T follicular helper cell (primary cell): ENCODE measurements at regions not wholly inside any gene's neighbourhood (a gene's known extent, or its start where the extent isn't known, plus 50 kb on each side); places are given as distances from the start of the nearest gene placed in this dataset.

Experiments used
- DNase-seq: peaks from one replicate; pipeline ENCODE4 v3.0.0-alpha.2; 2020; ENCODE audit warnings: low read depth

DNA sequence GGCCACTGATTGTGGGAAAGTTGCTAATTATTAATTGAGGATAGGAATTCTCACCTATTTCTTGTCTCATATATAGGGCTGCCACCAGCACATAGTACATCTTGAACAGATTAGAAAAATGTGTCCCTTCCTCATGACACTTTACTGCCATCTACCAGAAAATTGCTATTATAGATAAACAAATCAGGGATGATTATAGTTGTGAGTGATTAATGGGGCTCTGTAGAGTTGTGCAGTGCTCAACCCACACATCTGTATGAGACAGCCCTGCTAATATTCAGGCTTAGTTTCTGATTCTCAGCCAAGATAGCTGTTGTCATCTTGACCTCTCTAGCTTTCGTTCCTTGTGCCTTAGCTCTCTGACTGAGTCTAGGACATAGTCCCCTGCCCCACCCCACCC is 373.3 kb downstream of the TLE4 start:
- DNase-seq = no peak

DNA sequence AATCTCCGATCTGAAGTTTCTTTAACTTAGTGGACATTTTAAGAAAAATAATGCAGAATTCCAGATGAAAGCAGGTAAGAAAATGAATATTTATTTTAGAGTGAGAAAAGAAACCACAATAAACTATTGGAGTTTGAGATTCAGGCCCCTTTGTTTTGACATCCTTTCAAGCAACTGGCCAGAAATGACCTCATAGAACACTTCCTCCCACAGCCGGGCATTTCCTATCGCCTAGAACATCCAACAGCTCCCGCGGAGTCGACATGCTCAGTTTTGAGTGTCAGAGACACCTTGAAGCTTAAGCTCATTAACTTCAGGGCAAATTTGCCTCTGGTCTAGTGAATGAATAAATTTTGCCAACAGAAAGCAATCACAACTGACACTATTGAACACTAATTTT is 369.2 kb downstream of the TLE4 start:
- no peak for DNase-seq

DNA sequence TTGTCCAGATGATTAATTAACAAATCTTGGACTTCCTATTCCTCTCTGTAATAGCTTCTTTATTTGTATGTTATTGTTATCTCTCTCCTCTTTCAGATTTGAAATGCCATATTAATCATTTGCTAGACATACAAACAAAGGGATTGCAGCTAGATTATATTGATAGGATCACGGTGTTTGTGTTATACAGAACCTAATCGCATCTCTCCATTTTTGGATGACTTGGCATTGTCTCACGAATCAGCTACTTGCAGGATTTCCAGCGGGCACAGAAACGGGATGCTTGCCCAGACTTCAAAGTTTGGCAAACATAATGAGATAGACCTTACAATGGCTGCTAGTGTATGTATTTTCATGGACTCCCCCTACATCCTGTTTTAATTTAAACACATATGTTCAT is 368.1 kb downstream of the TLE4 start:
- no peak for DNase-seq

DNA sequence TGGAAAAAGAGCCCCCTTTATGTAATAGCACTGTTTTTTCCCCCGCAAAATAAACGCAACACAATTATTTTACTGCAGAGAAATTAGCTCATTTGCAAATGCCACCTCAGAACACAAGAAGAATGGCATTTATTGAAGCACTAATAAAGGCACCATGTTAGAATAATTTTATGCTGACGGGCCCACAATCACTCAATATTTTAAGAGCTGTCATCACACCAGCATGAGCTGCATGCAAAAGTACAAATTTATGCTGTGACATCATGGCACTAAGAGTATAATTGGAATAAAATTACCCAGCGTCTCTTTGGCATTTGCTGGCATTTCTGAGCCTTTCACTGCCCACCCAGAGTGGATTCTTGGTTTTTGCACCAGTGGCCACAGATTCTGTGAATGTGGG is 364.6 kb downstream of the TLE4 start:
- DNase-seq = no peak

DNA sequence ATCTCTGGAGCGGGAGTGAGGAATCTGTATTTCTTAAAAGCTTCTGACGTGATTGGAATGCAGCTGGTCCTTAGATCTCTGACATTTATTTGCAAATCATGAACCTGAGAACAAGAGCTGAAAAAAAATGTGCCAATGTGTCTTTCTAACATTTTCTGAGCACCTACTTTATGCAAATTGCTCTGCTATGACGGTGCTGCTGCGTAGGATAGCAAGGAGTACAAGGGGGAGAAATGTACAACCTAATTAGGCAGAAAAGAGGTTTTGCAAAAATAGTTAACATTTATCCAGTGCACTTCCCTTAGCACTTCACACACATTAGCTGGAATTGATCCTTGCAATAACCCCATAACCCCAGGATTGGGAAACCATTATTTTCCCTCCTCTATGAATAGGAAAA is 357.5 kb downstream of the TLE4 start:
- no peak for DNase-seq

DNA sequence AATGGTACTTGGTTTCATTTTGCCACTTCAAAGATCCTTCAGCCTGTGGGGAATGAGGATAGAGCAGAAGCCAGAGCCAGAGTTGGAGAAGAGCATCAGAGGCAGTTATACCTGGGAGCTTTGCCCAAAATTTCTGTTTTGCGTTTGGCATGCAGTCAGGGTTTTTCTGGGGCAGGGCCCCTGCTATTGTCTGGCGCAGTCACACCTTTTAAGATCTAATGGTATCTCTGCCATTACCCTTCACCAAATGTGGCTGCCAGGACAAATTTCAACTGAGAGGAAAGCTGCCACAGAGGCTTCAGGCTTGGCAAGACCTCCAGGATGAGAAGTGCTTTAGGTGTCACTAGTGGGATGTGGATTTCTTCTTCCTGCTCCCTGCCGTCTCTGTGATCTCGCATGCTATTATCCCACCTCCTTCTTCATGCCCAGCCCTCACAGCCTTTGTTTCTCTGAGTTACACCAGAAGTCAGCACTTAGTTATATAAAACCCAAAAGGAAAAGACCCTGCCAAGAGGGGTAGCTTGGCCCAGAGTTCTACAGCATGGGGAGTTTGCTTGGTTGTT is 357.0 kb downstream of the TLE4 start:
- DNase-seq = no peak

DNA sequence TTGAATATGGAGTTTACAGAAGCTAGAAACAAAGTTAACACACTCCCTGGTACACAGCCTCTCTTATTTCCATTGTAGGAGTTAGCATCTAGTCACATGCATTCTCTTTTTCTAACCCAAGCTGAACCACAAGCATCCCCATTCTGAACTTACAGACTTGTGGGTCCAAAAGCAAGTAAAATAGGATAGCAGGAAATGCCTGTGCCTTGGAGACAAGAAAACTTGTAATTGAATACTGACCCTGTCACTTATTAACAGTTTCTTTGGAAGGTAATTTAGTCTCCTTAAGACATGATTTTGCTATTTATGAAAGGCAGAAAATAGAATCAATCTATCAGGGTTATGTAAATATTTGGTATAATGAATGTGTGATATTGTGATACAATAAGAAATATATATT is 353.6 kb downstream of the TLE4 start:
- no peak for DNase-seq

DNA sequence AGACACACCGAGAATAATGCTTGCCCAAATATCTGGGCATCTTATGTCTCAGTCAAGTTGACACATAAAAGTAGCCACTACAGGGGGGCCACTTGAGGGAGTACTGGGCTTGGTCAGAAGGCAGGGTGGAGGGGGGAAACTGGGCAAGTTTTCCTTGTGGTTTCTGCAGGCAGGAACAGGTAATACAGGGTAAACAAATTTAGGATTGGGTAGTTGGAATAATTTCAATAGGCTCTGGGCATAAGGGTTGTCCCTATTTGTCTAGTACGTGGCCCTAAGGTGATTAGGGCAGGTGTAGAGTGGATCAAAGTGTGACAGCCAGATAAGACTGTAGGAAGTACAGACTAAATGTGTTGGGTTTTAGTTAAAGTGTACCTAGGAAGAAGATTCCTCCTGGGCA is 353.1 kb downstream of the TLE4 start:
- DNase-seq = no peak

DNA sequence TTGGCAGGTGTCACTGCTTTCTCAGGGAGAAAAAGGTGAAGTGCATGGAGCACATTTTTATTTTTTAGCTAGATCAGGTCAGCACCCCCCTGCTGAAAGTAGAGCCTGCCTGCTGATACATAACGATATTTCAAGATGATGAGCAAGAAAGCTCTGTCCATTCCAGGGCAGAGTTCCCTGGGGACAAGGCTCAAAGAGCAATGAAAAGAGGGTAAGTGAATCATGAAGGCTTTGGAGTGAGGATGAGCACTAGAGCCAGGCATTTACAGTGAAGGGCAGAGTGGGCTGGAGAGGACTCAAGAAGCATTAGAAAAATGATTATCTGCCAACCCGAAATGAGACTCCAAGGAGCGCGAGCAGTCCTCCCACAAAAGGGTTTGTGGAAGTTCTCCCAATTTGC is 345.7 kb downstream of the TLE4 start:
- DNase-seq = no peak

DNA sequence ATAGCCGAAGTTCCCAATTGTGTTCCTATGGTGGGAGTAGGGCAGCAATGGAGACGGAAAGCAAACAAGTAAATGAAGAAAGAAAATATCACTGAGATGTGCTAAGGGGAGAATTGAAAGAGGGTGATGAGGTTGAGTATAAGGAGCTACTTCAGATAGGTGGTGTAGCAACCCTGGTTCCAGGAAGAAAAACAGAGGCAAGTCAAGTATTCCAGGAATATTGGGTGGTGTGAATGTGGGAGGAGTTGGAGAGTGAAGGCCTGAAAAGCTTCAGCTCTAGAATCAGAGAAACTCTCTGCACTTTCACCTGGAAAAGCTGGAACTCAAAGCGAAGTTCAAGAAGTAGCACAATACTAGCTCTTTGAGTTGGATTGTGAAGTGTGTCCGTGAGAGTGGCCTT is 342.1 kb downstream of the TLE4 start:
- no peak for DNase-seq

DNA sequence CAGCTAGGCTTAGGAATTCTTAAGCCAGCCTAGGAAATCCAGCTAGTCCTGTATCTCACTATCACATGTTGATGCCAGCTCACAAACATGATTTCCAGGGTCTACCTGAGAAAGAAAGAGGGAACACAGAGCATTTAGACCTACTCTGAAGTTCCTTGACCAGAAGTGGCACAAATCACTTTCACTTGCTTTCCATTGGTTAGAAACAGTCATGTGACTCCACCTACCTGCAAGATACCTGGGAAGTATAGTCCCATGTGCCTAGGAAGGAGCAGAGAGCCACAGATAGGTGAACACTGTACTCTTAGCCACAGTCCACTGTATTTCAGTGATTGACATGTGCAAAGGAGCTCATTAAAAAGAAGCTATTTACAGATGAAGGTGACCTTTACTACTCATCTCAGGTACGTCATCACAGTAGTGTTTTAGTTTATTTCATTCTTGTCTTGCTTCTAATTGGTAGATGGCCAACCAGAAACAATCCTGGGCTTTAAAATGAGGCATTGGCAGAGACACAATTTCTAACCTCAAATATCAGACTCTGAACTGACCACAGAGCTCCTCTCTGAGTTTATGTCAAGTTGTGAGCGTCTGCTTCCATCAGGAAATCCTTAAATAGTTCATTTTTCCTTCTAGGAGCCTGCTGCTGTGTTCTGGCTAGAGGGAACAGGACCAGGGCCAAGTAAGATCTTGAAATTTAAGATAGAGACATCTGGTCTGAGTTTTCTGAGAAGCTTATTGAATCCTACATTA is 340.7 kb downstream of the TLE4 start:
- DNase-seq = no peak

DNA sequence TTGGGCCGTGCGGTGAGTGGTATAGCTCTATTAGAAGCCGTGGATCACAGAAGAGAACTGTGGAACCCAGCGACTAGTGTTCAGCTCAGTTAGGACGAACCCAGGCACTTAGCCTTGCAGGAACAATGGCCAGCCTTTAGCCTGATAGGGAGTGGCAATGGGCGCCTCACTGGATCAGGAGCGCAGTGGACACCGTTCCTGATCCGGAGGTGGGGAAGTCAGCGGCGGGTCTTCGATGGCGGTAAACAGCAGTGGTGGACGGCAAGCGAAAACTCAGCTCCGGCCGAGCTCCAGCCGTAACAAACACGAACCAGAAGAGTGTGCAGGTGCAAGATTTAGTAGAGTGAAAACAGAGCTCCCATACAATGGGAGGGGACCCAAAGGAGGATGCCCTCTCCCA is 340.0 kb downstream of the TLE4 start:
- no peak for DNase-seq

DNA sequence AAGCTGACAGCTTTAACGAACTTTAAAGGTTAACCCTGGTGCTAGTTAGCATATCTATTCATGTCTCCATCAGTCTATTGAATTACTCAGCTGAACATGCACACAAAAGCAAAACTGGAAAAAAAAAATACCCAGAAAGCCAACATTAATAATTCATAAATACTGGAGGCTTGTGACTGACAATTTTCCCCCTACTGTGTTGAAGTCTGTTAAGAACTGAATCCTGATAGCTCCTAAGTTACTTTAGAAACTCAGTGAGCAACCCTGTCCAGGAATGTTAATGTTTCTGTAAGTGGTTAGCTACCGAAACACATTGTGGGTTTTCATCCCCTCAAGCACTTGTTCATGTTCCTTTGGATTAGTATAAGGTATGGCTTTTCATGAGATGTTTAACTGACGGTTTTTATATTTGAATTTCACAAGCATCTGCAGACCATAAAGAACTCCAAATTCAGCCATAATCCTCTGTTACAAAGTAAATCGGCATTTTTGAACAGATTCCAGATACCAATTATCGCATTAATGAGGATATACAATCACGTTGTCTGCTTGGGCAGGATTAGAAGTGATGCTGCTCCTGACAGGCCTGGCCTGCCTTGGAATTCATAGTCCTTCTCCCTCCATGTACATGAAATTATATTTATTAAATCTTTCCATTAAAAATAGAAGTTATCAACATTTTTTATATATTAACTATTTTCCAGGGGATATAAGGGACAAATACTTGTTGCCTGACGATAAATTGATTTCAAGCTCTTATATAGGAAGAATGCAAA is 331.2 kb downstream of the TLE4 start:
- DNase-seq = no peak

DNA sequence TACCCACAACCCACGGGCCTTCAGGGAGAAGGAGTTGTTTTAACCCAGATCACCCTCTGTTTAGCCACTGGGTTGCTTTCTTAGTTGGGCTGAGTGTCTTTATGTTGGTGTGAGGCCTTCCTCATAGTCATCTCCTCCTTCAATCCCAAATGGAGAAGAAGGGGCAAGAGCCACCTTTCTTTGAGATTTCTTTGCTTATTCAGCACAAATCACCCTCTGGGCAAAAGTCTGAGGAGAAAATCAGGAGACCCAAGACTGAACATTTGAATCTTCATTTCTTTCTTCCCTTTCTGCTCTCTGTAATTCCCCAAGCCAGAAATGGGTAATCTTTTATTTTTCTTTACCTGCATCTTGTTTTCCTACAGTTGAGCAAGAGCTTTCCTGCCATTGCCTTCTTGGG is 329.0 kb downstream of the TLE4 start:
- no peak for DNase-seq

DNA sequence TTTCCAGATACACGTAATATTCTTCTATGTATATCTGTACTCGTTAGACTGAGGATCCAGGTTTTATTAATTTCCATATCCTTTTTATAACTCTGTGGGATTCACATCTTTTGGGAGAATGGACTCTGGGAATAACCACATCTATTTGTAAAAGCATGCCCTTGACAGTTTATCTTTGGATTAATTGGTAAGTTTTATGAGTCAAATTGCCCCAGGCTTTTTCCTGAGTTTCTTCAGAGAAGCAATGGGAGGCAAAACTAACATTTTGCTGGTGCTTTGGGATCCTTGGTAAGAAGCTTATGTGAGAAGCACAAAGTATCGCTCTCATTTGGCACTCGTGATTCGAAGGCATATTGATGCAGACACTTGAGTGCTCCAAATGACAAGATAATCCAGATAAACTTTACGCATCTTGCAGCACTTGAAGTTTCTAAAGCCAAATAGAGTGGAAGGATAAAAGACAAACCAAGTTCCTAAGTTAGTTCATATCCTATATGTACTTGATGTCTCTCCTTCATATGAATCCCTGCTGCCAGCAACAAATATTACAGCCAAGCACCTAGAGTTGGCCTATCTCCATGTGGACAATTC is 324.7 kb downstream of the TLE4 start:
- no peak for DNase-seq

DNA sequence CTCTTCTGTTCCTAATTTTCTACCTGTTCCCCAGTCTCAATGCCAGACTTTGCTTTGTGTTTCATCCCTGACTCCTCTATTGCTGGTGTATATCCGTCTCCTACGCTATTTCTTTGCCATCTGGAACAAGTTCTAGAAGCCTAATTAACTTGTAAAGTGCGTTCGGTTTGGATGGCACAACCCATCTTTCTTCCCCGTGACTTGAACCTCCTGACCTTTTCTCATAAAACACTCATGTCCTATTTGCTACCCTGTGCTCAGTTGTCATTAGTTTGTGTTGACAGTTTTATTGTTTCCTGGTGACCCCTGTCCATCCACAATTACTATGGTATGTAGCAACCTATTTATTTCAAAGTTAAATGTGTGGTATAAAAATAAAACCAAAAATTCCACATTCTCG is 323.5 kb downstream of the TLE4 start:
- no peak for DNase-seq

DNA sequence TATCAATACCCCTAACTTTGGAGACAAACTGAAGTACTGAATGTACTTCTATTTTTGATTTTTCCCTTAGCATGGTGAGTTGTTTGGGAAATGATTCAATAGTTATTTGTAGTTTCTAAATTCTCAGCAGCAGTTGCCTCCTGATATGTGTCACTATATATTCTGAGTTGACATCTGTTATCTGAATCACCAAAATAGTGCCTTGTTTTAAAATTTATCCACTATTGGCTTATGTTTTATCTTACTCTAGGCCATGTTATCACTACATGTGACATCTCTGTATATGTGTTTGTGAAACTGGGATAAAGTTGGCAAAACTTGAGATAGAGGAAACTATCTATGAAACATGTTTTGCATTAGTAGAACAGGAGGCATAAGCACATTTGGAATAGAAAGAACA is 317.6 kb downstream of the TLE4 start:
- no peak for DNase-seq

DNA sequence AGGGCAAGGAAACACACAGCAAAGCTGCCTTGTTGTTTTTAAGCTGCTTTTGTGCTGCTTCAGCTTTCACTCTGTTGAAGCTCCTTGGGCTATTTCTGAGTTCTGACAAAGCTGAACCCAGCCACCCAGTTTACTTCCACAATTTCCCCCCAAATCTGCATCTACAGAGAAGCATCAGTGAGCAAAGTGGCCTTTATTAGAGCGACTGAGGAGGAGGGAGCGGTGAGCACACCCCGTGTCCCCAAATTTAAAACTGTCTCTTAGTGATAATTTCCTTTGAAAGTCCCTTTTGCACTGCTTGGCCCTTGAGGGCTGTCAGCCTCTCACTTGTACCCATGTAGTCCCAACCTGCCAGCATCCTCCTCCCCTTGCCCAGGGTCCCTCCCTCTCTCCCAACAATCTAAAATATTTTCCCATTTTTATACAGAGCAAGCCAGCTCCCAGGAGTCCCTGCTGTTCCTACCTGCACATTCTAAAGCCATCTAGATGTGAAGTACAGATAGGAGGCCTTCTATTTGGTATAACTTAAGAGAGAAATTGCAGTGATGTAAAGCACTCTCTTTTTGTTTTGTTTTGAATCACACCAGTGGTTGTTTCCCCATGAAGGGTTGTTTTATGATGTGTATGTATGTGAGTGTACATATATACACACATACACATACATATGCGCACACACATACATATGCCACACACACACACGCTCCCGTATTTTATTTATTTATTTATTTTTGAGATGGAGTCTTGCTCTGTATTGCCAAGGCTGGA is 313.5 kb downstream of the TLE4 start:
- no peak for DNase-seq

DNA sequence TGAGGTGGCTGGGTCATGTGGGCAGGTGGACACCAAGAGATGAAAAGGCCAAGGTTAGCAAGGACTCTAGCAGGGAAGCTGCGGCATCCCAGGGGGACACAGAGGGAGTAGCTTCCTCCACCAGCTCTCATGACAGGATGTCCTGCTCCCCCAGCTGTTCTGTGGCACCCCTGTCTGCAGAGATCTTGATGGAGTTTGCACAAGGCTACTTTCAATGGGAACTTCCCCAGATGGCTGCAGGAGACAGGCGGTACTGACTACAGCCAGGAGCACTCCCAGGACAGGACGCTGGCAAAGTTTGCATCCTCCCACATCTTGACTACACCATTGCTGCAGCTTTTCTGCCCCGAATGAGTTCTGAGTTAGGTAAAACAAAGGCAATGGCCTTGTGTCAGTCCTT is 312.8 kb downstream of the TLE4 start:
- no peak for DNase-seq

DNA sequence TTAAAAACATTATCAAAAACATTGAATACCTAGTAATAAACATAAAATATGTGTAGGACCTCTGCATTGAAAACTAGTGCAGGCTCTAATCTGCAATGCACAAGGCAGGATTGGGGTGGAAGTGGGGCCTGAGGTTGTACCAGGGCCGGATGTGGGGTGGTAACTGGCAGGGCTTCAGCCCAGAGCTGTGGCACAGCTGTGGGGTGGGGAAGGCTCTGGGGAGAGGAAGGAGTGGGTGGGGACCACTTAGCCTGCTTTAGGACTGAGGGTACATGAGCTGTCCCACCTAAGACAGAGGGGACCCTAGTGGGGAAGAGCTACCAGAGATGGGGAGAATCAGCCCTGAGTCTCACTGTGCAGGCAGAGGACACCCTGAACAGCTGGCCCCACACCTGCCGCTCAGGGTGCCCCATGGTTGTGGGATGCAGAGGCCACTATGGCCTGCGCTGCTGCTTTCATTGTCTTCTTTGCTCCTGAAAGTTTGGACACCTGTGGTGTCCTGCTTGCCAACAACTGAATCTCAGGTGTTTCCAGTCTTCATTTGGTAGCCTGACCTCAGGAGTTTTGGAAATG is 311.4 kb downstream of the TLE4 start:
- DNase-seq = peak; percentile 6

DNA sequence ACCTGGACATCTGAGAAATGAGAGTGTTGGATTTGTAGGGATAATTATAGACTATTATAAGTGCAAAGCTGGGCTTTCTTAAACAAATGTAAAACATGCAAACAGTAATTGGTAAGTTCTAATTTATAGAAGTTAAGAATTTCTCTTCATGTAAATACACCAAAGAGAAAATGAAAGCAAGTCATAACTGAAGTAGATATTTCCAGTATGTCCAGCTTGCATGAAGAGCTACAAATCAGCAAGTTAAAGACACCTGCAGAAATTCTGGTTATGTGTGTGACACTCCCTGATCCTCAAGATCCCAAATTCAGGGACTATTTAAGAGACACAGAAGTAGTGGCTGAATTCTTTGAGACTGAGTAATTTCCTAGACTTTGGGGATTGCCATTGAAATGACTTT is 308.9 kb downstream of the TLE4 start:
- DNase-seq = no peak
